Stimulated activated CD4-positive, alpha-beta T cell treated with anti-CD3 and anti-CD28 coated beads, Interleukin-2, amount 100 ng/mL, for 48 hours (primary cell): ENCODE measurements at regions not wholly inside any gene's neighbourhood (a gene's known extent, or its start where the extent isn't known, plus 50 kb on each side); places are given as distances from the start of the nearest gene placed in this dataset.

Experiments
- DNase-seq, 2 donors: peaks; one replicate each; pipeline ENCODE4 v3.0.0-alpha.2; 2020

GRCh38 chr5:89281211-89281610 is 398.2 kb upstream of the MEF2C start:
- no peak for DNase-seq

- DNase-seq = no peak
Observed at GRCh38 chr5:89280103-89281037, 397.4 kb upstream of the MEF2C start.

GRCh38 chr5:89279391-89280036 is 396.5 kb upstream of the MEF2C start:
- no peak for DNase-seq

GRCh38 chr5:89277816-89278215 is 394.8 kb upstream of the MEF2C start:
- DNase-seq = no peak

- no peak for DNase-seq
Observed at GRCh38 chr5:89276566-89277305, 393.8 kb upstream of the MEF2C start.

- DNase-seq = no peak
Observed at GRCh38 chr5:89275066-89275855, 392.3 kb upstream of the MEF2C start.

- DNase-seq = no peak
Observed at GRCh38 chr5:89273289-89273688, 390.3 kb upstream of the MEF2C start.

- no peak for DNase-seq
Observed at GRCh38 chr5:89270901-89271300, 387.9 kb upstream of the MEF2C start.

GRCh38 chr5:89269721-89270120 is 386.7 kb upstream of the MEF2C start:
- no peak for DNase-seq

GRCh38 chr5:89268460-89268859 is 385.5 kb upstream of the MEF2C start:
- no peak for DNase-seq

GRCh38 chr5:89267788-89268187 is 384.8 kb upstream of the MEF2C start:
- no peak for DNase-seq

GRCh38 chr5:89265511-89266179 is 382.7 kb upstream of the MEF2C start:
- DNase-seq = no peak

GRCh38 chr5:89263846-89264245 is 380.9 kb upstream of the MEF2C start:
- no peak for DNase-seq

- DNase-seq = no peak
Observed at GRCh38 chr5:89262030-89262429, 379.0 kb upstream of the MEF2C start.

GRCh38 chr5:89260254-89260653 is 377.3 kb upstream of the MEF2C start:
- DNase-seq = no peak

- DNase-seq = no peak
Observed at GRCh38 chr5:89255845-89256463, 373.0 kb upstream of the MEF2C start.

GRCh38 chr5:89253666-89254352 is 370.8 kb upstream of the MEF2C start:
- no peak for DNase-seq

- DNase-seq = no peak
Observed at GRCh38 chr5:89246864-89247263, 363.9 kb upstream of the MEF2C start.

- DNase-seq = no peak
Observed at GRCh38 chr5:89246252-89246651, 363.3 kb upstream of the MEF2C start.

GRCh38 chr5:89243611-89244010 is 360.6 kb upstream of the MEF2C start:
- DNase-seq = no peak

GRCh38 chr5:89241186-89241585 is 358.2 kb upstream of the MEF2C start:
- no peak for DNase-seq
